ENCODE measurements at regions not wholly inside any gene's neighbourhood (a gene's known extent, or its start where the extent isn't known, plus 50 kb on each side); places are given as distances from the start of the nearest gene placed in this dataset.

DNA sequence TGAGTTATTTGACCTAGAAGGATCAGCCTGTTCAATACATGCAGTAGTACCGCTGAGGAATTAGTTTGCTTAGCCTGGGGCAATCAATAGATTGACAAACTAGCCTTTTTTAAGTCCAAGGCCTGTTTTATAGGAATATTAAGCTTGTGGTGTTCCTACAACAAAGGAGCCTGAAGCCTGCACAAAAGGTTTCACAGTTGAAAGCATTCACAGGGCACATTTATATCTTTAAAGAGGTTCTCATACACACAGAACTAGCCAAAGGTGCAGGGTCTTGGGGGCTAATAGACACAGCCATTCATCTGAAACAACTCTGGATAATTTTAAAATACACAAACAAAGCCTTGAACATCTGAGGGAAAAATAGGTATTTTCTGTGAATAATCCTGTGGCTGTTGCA is 160.3 kb downstream of the RPS29 start:
- no peaks in the 10 kb centered on the region for H3K9me3 ChIP-seq (ENCODE audit: insufficient read depth, low read depth, low read length)
- H3K4me3 ChIP-seq (ENCODE audit: low read length): no peak overlapping the region
- H3K27ac ChIP-seq (ENCODE audit: low read length): no peak overlapping the region
- no peaks in the 10 kb centered on the region for H3K36me3 ChIP-seq (ENCODE audit: insufficient read depth, low read depth, low read length)
- H3K9ac ChIP-seq (ENCODE audit: low read depth, low read length): no peak overlapping the region
- peaks cover 2% of the 10 kb centered on the region; the same call in 1 of the 2 replicates for H3K4me1 ChIP-seq (ENCODE audit: insufficient read depth, low read length)
- no peaks in the 10 kb centered on the region for H3K27me3 ChIP-seq (ENCODE audit: insufficient read depth, low read length)

GRCh38 chr14:49424436-49425331 is 161.5 kb downstream of the RPS29 start:
- Histone ChIP-seq H3K9me3 (ENCODE audit: insufficient read depth, low read depth, low read length) (no peaks in the 10 kb centered on the region), H3K27ac (ENCODE audit: low read length) (no peak overlapping the region), H3K4me3 (ENCODE audit: low read length) (no peak overlapping the region), H3K9ac (ENCODE audit: low read depth, low read length) (no peak overlapping the region), H3K36me3 (ENCODE audit: insufficient read depth, low read depth, low read length) (no peaks in the 10 kb centered on the region), H3K27me3 (ENCODE audit: insufficient read depth, low read length) (no peaks in the 10 kb centered on the region), H3K4me1 (ENCODE audit: insufficient read depth, low read length) (peaks cover 2% of the 10 kb centered on the region; the same call in 1 of the 2 replicates)

GRCh38 chr14:49420201-49420600 is 166.0 kb downstream of the RPS29 start:
- Histone ChIP-seq H3K4me3 (ENCODE audit: low read length) (no peak overlapping the region), H3K36me3 (ENCODE audit: insufficient read depth, low read depth, low read length) (no peaks in the 10 kb centered on the region), H3K4me1 (ENCODE audit: insufficient read depth, low read length) (peaks cover 14% of the 10 kb centered on the region), H3K9me3 (ENCODE audit: insufficient read depth, low read depth, low read length) (no peaks in the 10 kb centered on the region), H3K27ac (ENCODE audit: low read length) (no peak overlapping the region), H3K9ac (ENCODE audit: low read depth, low read length) (no peak overlapping the region), H3K27me3 (ENCODE audit: insufficient read depth, low read length) (no peaks in the 10 kb centered on the region)

DNA sequence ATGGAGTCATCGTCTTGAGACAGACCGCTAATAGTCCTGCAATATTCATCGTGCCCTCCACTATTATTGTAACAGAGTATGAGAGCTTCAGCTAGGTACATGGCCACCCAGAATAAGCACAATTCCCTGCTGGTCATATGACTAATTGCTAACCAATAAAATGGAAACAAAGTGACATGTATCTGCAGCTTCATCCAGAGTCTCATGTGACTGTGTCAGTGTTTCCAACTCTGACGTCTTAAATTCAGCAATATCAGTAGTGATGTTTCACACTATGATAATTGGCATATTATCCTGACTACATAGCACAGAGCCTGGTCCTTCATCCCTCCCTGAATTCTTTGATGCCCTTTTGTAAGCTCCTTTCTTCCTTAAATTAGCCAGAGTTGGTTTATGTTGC is 167.4 kb downstream of the RPS29 start:
- H3K27me3 ChIP-seq (ENCODE audit: insufficient read depth, low read length): no peaks in the 10 kb centered on the region
- H3K4me1 ChIP-seq (ENCODE audit: insufficient read depth, low read length): peaks cover 14% of the 10 kb centered on the region
- no peak overlapping the region for H3K4me3 ChIP-seq (ENCODE audit: low read length)
- H3K27ac ChIP-seq (ENCODE audit: low read length): no peak overlapping the region
- no peaks in the 10 kb centered on the region for H3K36me3 ChIP-seq (ENCODE audit: insufficient read depth, low read depth, low read length)
- no peaks in the 10 kb centered on the region for H3K9me3 ChIP-seq (ENCODE audit: insufficient read depth, low read depth, low read length)
- H3K9ac ChIP-seq (ENCODE audit: low read depth, low read length): no peak overlapping the region

- no peaks in the 10 kb centered on the region for H3K27me3 ChIP-seq (ENCODE audit: insufficient read depth, low read length)
- H3K4me3 ChIP-seq (ENCODE audit: low read length): peak overlapping the region; percentile 15
- no peak overlapping the region for H3K27ac ChIP-seq (ENCODE audit: low read length)
- H3K36me3 ChIP-seq (ENCODE audit: insufficient read depth, low read depth, low read length): no peaks in the 10 kb centered on the region
- H3K9me3 ChIP-seq (ENCODE audit: insufficient read depth, low read depth, low read length): no peaks in the 10 kb centered on the region
- H3K9ac ChIP-seq (ENCODE audit: low read depth, low read length): no peak overlapping the region
- peaks cover 14% of the 10 kb centered on the region for H3K4me1 ChIP-seq (ENCODE audit: insufficient read depth, low read length)
Measured at GRCh38 chr14:49417790-49418189, 168.4 kb downstream of the RPS29 start.

- Histone ChIP-seq H3K9ac (ENCODE audit: low read depth, low read length) (no peak overlapping the region), H3K27me3 (ENCODE audit: insufficient read depth, low read length) (no peaks in the 10 kb centered on the region), H3K4me3 (ENCODE audit: low read length) (no peak overlapping the region), H3K27ac (ENCODE audit: low read length) (no peak overlapping the region), H3K4me1 (ENCODE audit: insufficient read depth, low read length) (0 out of 2 replicates have a peak, but pooled peaks cover 2% of the 10 kb centered on the region), H3K9me3 (ENCODE audit: insufficient read depth, low read depth, low read length) (no peaks in the 10 kb centered on the region), H3K36me3 (ENCODE audit: insufficient read depth, low read depth, low read length) (no peaks in the 10 kb centered on the region)
Measured at GRCh38 chr14:49408187-49408933, 177.8 kb downstream of the RPS29 start.

DNA sequence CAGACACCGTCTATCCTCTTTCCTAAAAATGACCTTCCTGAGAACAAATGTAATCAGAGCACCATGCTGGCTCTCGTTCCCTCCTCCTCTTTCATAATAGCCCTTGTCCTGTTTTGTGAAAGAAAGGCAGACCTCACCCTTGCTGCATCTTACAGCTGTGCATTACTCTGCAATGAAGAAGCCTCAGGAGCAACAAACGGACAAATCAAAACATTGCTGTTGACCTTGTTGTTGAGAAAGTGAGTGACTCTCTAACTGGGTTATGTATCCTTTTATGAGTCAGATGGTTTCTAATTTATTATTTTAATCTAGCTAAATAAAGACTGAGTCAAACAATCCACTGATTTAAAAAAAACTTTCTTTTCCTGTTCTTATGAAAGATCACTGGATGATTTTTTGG is 180.9 kb downstream of the RPS29 start:
- Histone ChIP-seq H3K27me3 (ENCODE audit: insufficient read depth, low read length) (no peaks in the 10 kb centered on the region), H3K27ac (ENCODE audit: low read length) (no peak overlapping the region), H3K9me3 (ENCODE audit: insufficient read depth, low read depth, low read length) (no peaks in the 10 kb centered on the region), H3K9ac (ENCODE audit: low read depth, low read length) (no peak overlapping the region), H3K4me3 (ENCODE audit: low read length) (no peak overlapping the region), H3K4me1 (ENCODE audit: insufficient read depth, low read length) (0 out of 2 replicates have a peak, but pooled peaks cover 2% of the 10 kb centered on the region), H3K36me3 (ENCODE audit: insufficient read depth, low read depth, low read length) (no peaks in the 10 kb centered on the region)

DNA sequence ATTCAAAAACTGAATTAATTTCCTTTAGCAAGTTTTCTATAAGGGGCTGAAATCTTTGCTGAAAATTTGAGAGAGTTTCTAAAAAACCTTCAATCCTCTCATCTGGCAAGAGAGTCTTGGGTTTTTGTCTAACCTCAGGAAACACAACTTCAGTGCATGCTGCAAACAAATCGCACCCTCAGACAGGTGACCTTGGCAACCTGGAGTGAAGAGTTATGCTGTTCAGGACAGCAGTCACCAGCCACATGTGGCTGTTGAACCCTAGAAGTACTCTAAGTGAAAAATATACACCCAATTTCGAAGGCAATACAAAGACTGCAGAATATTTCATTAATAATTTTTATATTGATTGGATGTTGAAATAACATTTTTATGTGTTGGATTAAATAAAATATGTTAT is 184.8 kb downstream of the RPS29 start:
- Histone ChIP-seq H3K27me3 (ENCODE audit: insufficient read depth, low read length) (no peaks in the 10 kb centered on the region), H3K27ac (ENCODE audit: low read length) (no peak overlapping the region), H3K9me3 (ENCODE audit: insufficient read depth, low read depth, low read length) (no peaks in the 10 kb centered on the region), H3K36me3 (ENCODE audit: insufficient read depth, low read depth, low read length) (no peaks in the 10 kb centered on the region), H3K9ac (ENCODE audit: low read depth, low read length) (no peak overlapping the region), H3K4me1 (ENCODE audit: insufficient read depth, low read length) (no peaks in the 10 kb centered on the region), H3K4me3 (ENCODE audit: low read length) (no peak overlapping the region)

GRCh38 chr14:49396801-49397200 is 189.4 kb downstream of the RPS29 start:
- H3K36me3 ChIP-seq (ENCODE audit: insufficient read depth, low read depth, low read length): no peaks in the 10 kb centered on the region
- H3K27me3 ChIP-seq (ENCODE audit: insufficient read depth, low read length): no peaks in the 10 kb centered on the region
- no peak overlapping the region for H3K4me3 ChIP-seq (ENCODE audit: low read length)
- no peaks in the 10 kb centered on the region for H3K4me1 ChIP-seq (ENCODE audit: insufficient read depth, low read length)
- no peak overlapping the region for H3K27ac ChIP-seq (ENCODE audit: low read length)
- H3K9ac ChIP-seq (ENCODE audit: low read depth, low read length): no peak overlapping the region
- H3K9me3 ChIP-seq (ENCODE audit: insufficient read depth, low read depth, low read length): no peaks in the 10 kb centered on the region

DNA sequence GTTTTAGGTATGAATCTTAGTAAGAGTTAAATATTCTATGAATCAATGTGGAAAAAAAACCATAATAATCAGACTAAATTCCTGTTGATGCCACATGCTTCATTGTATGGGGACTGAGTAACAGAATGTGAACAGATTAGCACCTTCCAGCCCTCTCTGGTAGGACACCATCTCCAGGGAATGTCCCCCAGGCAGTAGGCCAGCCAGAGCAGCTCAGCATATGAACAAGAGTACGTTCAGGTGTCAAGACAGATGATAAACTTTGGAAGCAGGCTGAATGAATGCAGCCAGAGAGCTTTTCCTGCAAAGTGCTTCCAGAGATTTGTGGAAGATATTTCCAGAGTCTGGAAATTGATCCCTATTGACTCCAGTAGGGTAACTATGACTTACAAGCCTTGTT is 204.4 kb downstream of the RPS29 start:
- Histone ChIP-seq H3K9ac (ENCODE audit: low read depth, low read length) (no peak overlapping the region), H3K36me3 (ENCODE audit: insufficient read depth, low read depth, low read length) (no peaks in the 10 kb centered on the region), H3K4me3 (ENCODE audit: low read length) (no peak overlapping the region), H3K9me3 (ENCODE audit: insufficient read depth, low read depth, low read length) (no peaks in the 10 kb centered on the region), H3K27ac (ENCODE audit: low read length) (no peak overlapping the region), H3K27me3 (ENCODE audit: insufficient read depth, low read length) (no peaks in the 10 kb centered on the region), H3K4me1 (ENCODE audit: insufficient read depth, low read length) (no peaks in the 10 kb centered on the region; the same call in 1 of the 2 replicates)

- Histone ChIP-seq H3K4me3 (ENCODE audit: low read length) (no peak overlapping the region), H3K4me1 (ENCODE audit: insufficient read depth, low read length) (no peaks in the 10 kb centered on the region), H3K36me3 (ENCODE audit: insufficient read depth, low read depth, low read length) (no peaks in the 10 kb centered on the region), H3K27ac (ENCODE audit: low read length) (no peak overlapping the region), H3K9ac (ENCODE audit: low read depth, low read length) (no peak overlapping the region), H3K27me3 (ENCODE audit: insufficient read depth, low read length) (peaks cover 88% of the 10 kb centered on the region), H3K9me3 (ENCODE audit: insufficient read depth, low read depth, low read length) (no peaks in the 10 kb centered on the region)
Measured at GRCh38 chr14:49367696-49368095, 218.5 kb downstream of the RPS29 start.

DNA sequence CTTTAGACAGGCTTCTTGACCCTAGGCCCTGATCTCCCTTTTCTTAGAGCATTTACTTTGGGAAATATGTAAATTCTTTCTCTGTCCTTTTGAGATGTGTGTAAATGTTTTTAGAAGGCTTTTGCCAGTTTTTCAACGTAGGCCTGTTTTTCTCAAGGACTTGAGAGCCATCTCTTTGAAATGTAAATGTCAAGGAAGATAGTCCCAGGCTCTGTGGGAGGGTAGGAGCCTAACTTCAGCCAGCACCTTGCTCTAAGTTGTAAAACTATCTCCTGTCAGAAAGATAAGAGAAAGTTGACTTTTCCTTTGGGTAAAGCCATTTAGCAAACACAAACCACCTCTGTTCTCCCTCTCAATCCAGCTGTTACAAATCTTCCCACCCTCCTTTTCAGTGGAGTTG is 219.8 kb downstream of the RPS29 start:
- H3K36me3 ChIP-seq (ENCODE audit: insufficient read depth, low read depth, low read length): no peaks in the 10 kb centered on the region
- no peaks in the 10 kb centered on the region for H3K4me1 ChIP-seq (ENCODE audit: insufficient read depth, low read length)
- H3K27me3 ChIP-seq (ENCODE audit: insufficient read depth, low read length): peaks cover 80% of the 10 kb centered on the region
- H3K4me3 ChIP-seq (ENCODE audit: low read length): no peak overlapping the region
- no peak overlapping the region for H3K27ac ChIP-seq (ENCODE audit: low read length)
- no peak overlapping the region for H3K9ac ChIP-seq (ENCODE audit: low read depth, low read length)
- H3K9me3 ChIP-seq (ENCODE audit: insufficient read depth, low read depth, low read length): no peaks in the 10 kb centered on the region
